ENCODE measurements at regions not wholly inside any gene's neighbourhood (a gene's known extent, or its start where the extent isn't known, plus 50 kb on each side); places are given as distances from the start of the nearest gene placed in this dataset.

DNA sequence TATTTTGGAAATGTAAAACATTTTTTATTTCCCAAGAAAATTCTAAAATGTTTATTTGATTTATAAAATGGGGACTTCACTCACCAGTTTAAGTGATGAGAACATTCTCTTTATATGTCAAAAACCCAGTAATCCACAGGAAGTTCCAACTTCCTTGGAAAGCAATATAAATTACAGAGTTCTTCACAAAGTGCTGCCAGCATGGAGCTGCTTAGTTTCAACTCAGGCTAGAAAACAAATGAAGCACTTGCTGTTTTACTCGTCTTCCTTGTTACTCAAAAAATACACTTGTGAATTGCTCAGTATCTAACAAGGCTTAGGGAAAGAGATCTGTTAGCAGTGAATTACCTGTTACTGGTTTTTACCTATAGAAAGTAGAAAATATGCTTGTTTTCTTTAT is 942.7 kb upstream of the MDGA2 start:
- H3F3A ChIP-seq (replicated peaks; ENCODE audit: insufficient read depth): no peaks in the 10 kb centered on the region
- no peak overlapping the region for H3K4me3 ChIP-seq (ENCODE audit: low read depth in 2 of 2, low read length in 1 of 2)
- H3K79me2 ChIP-seq (ENCODE audit: insufficient read depth): no peaks in the 10 kb centered on the region
- ChIA-PET CTCF (no interaction called here), POLR2A (interaction anchor here (0.6 kb wide), 1 partner anchor 151 kb away, joined by 5 read pairs; no protein-coding TSS in a partner anchor)
- WGBS (ENCODE audit: low lambda C conversion rate): 13% methylated on average over 1 of the region's 1 CpG
- no peaks in the 10 kb centered on the region for H3K9me3 ChIP-seq
- no peak overlapping the region for H3K4me2 ChIP-seq
- H3K4me1 ChIP-seq (ENCODE audit: control insufficient read depth in 1 of 2, insufficient read depth in 2 of 2, low read depth in 1 of 2, low read length in 1 of 2): no peaks in the 10 kb centered on the region; a peak in 1 of 4 replicates
- H3K9me2 ChIP-seq: no peaks in the 10 kb centered on the region
- H3K27me3 ChIP-seq (ENCODE audit: insufficient read depth): no peaks in the 10 kb centered on the region
- H4K20me1 ChIP-seq (ENCODE audit: insufficient read depth): no peaks in the 10 kb centered on the region
- no peak overlapping the region for H2AFZ ChIP-seq (ENCODE audit: low read depth)
- no peak overlapping the region for H3K27ac ChIP-seq (ENCODE audit: low read depth in 2 of 2, low read length in 1 of 2)
- no peaks in the 10 kb centered on the region for H3K36me3 ChIP-seq (replicated peaks in 1 of 2; ENCODE audit: control insufficient read depth in 1 of 2, insufficient read depth in 2 of 2, low read length in 1 of 2)
- DNase-seq: no peak
- TF ChIP-seq, protein P1, sequence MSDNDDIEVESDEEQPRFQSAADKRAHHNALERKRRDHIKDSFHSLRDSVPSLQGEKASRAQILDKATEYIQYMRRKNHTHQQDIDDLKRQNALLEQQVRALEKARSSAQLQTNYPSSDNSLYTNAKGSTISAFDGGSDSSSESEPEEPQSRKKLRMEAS (IDR thresholded peaks at IDR 0.05; ENCODE audit: low read depth): no peak
- TF ChIP-seq EZH2phosphoT487 (IDR thresholded peaks at IDR 0.05; ENCODE audit: borderline replicate concordance, low read depth): no peak
- no peak for TF ChIP-seq POLR2AphosphoS5 (IDR thresholded peaks at IDR 0.05; ENCODE audit: low read depth, low read length)
- no peak for TF ChIP-seq NFIC (IDR thresholded peaks at IDR 0.05; ENCODE audit: borderline replicate concordance)
- TF ChIP-seq RCOR1 (IDR thresholded peaks at IDR 0.05; ENCODE audit: low read length): no peak
- TF ChIP-seq RXRA (IDR thresholded peaks at IDR 0.05; ENCODE audit: borderline replicate concordance, low read depth): no peak
- no peak for TF ChIP-seq TAF1 (IDR thresholded peaks at IDR 0.05; ENCODE audit: borderline replicate concordance, low read depth, low read length)
- TF ChIP-seq RAD21 (IDR thresholded peaks at IDR 0.05; ENCODE audit: low read length): no peak
- TF ChIP-seq, protein P2, sequence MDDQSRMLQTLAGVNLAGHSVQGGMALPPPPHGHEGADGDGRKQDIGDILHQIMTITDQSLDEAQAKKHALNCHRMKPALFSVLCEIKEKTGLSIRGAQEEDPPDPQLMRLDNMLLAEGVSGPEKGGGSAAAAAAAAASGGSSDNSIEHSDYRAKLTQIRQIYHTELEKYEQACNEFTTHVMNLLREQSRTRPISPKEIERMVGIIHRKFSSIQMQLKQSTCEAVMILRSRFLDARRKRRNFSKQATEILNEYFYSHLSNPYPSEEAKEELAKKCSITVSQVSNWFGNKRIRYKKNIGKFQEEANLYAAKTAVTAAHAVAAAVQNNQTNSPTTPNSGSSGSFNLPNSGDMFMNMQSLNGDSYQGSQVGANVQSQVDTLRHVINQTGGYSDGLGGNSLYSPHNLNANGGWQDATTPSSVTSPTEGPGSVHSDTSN (IDR thresholded peaks at IDR 0.05): no peak
- no peak for TF ChIP-seq CHD2 (IDR thresholded peaks at IDR 0.05; ENCODE audit: low read length, partially characterized antibody)
- TF ChIP-seq, protein P3, sequence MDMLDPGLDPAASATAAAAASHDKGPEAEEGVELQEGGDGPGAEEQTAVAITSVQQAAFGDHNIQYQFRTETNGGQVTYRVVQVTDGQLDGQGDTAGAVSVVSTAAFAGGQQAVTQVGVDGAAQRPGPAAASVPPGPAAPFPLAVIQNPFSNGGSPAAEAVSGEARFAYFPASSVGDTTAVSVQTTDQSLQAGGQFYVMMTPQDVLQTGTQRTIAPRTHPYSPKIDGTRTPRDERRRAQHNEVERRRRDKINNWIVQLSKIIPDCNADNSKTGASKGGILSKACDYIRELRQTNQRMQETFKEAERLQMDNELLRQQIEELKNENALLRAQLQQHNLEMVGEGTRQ (IDR thresholded peaks at IDR 0.05; ENCODE audit: borderline replicate concordance, low read depth, low read length): no peak
- TF ChIP-seq, protein P4, sequence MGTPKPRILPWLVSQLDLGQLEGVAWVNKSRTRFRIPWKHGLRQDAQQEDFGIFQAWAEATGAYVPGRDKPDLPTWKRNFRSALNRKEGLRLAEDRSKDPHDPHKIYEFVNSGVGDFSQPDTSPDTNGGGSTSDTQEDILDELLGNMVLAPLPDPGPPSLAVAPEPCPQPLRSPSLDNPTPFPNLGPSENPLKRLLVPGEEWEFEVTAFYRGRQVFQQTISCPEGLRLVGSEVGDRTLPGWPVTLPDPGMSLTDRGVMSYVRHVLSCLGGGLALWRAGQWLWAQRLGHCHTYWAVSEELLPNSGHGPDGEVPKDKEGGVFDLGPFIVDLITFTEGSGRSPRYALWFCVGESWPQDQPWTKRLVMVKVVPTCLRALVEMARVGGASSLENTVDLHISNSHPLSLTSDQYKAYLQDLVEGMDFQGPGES (IDR thresholded peaks at IDR 0.05; ENCODE audit: low read depth, low read length): no peak
- TF ChIP-seq RFX5 (IDR thresholded peaks at IDR 0.05; ENCODE audit: low read length): no peak
- TF ChIP-seq, protein P5, sequence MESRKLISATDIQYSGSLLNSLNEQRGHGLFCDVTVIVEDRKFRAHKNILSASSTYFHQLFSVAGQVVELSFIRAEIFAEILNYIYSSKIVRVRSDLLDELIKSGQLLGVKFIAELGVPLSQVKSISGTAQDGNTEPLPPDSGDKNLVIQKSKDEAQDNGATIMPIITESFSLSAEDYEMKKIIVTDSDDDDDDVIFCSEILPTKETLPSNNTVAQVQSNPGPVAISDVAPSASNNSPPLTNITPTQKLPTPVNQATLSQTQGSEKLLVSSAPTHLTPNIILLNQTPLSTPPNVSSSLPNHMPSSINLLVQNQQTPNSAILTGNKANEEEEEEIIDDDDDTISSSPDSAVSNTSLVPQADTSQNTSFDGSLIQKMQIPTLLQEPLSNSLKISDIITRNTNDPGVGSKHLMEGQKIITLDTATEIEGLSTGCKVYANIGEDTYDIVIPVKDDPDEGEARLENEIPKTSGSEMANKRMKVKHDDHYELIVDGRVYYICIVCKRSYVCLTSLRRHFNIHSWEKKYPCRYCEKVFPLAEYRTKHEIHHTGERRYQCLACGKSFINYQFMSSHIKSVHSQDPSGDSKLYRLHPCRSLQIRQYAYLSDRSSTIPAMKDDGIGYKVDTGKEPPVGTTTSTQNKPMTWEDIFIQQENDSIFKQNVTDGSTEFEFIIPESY (IDR thresholded peaks at IDR 0.05; ENCODE audit: borderline replicate concordance, low read depth): no peak
- no peak overlapping the region for H3K9ac ChIP-seq

Measured in SK-N-SH (cell line).